Sigmoid colon (tissue), 4 donors: ENCODE measurements at regions not wholly inside any gene's neighbourhood (a gene's known extent, or its start where the extent isn't known, plus 50 kb on each side); places are given as distances from the start of the nearest gene placed in this dataset.

Experiments used
- CTCF ChIP-seq, 4 experiments: fragments of 450-650 bp in 3 of 4; fragments of 200-600 bp in 1 of 4; IDR thresholded peaks; one replicate each; pipeline ENCODE4 v1.5.1; 2016 to 2019; ENCODE audit warnings: antibody characterized with exemption in 4 of 4, mild to moderate bottlenecking in 3 of 4, moderate library complexity in 2 of 4
- EP300 ChIP-seq, 4 donors: sonication (generic); formaldehyde crosslinking; IDR thresholded peaks; one replicate each; pipeline ENCODE4 v1.6.1; 2017; ENCODE audit warnings: antibody characterized with exemption in 4 of 4

- TF ChIP-seq CTCF (IDR thresholded peaks at IDR 0.05) (no peak), EP300 (IDR thresholded peaks at IDR 0.05) (no peak)
Measured at GRCh38 chr10:30154126-30154525, 94.7 kb upstream of the JCAD start.
